IMR-90 (cell line): ENCODE measurements at regions not wholly inside any gene's neighbourhood (a gene's known extent, or its start where the extent isn't known, plus 50 kb on each side); places are given as distances from the start of the nearest gene placed in this dataset.

Source experiments
- ATAC-seq: fragments of 200-7000 bp; cut with Tn5 transposase; 2 replicates; pipeline ENCODE4 v1.9.1; 2020; ENCODE audit warnings: low read depth, mild to moderate bottlenecking, moderate library complexity
- BruUV-seq: library from RNA; stranded (reverse); fragments of 400-500 nt; replicated peaks from 2 replicates; lab custom pipeline; 2021; lab: Mats Ljungman, UMichigan
- CTCF ChIA-PET: fragments of 300-600 bp; formaldehyde crosslinking; extraction: SDS; loops from one replicate; lab custom pipeline; 2021; ENCODE audit warnings: antibody characterized with exemption; lab: Yijun Ruan, JAX
- POLR2A ChIA-PET: fragments of 300-600 bp; sonication (Branson Sonifier 250); formaldehyde crosslinking; loops from one replicate; lab custom pipeline; 2022; ENCODE audit warnings: antibody characterized with exemption; ENCODE audit not compliant: unreplicated experiment; lab: Charles Lee
- DNase-seq: peaks from one replicate; pipeline ENCODE4 v3.0.0; 2013
- H2AFZ ChIP-seq: replicated peaks from 2 replicates; pipeline ENCODE3; 2013; ENCODE audit warnings: low read length, mild to moderate bottlenecking; ENCODE audit not compliant: poor library complexity
- H2AK5ac ChIP-seq: 2 replicates; pipeline ENCODE4 v1.6.1; 2013; ENCODE audit warnings: low read depth, low read length, inconsistent platforms
- H2AK9ac ChIP-seq: replicated peaks from 2 replicates; pipeline ENCODE3; 2013; ENCODE audit warnings: mild to moderate bottlenecking, low read depth, low read length, moderate library complexity; ENCODE audit not compliant: poor library complexity
- H2BK120ac ChIP-seq: 2 replicates; pipeline ENCODE4 v1.6.1; 2013; ENCODE audit warnings: low read depth, low read length, inconsistent platforms
- H2BK15ac ChIP-seq: 3 replicates; pipeline ENCODE4 v1.6.1; 2013; ENCODE audit warnings: low read depth, low read length, inconsistent platforms
- H2BK20ac ChIP-seq: 2 replicates; pipeline ENCODE4 v1.6.1; 2013; ENCODE audit warnings: low read depth, mild to moderate bottlenecking, inconsistent platforms, low read length, moderate library complexity
- H2BK5ac ChIP-seq: 2 replicates; pipeline ENCODE4 v1.6.1; 2013; ENCODE audit warnings: mild to moderate bottlenecking, low read depth, low read length, inconsistent platforms; ENCODE audit not compliant: poor library complexity, severe bottlenecking
- H3K14ac ChIP-seq: replicated peaks from 2 replicates; pipeline ENCODE4 v1.6.1; 2013; ENCODE audit warnings: low read depth, low read length, inconsistent platforms
- H3K18ac ChIP-seq: 2 replicates; pipeline ENCODE4 v1.6.1; 2013; ENCODE audit warnings: low read depth, low read length, control low read depth
- H3K23ac ChIP-seq: 2 replicates; pipeline ENCODE4 v1.6.1; 2013; ENCODE audit warnings: low read depth, low read length, inconsistent platforms
- H3K27ac ChIP-seq: 2 replicates; pipeline ENCODE4 v1.5.1; 2013; ENCODE audit warnings: mild to moderate bottlenecking, control low read depth, low read length; ENCODE audit not compliant: insufficient read depth
- H3K27me3 ChIP-seq: 2 replicates; pipeline ENCODE4 v1.6.1; 2013; ENCODE audit warnings: low read length; ENCODE audit not compliant: control insufficient read depth, insufficient read depth
- H3K36me3 ChIP-seq: 2 replicates; pipeline ENCODE4 v1.6.1; 2013; ENCODE audit warnings: low read length, mixed read lengths; ENCODE audit not compliant: control insufficient read depth, insufficient read depth
- H3K4ac ChIP-seq: 2 replicates; pipeline ENCODE4 v1.6.1; 2013; ENCODE audit warnings: low read depth, low read length, inconsistent platforms
- H3K4me1 ChIP-seq: 2 replicates; pipeline ENCODE4 v1.6.1; 2013; ENCODE audit warnings: low read length, mixed read lengths; ENCODE audit not compliant: control insufficient read depth, insufficient read depth
- H3K4me2 ChIP-seq: 2 replicates; pipeline ENCODE4 v1.6.1; 2013; ENCODE audit warnings: low read depth, mild to moderate bottlenecking, control low read depth, low read length, moderate library complexity
- H3K4me3 ChIP-seq: 2 replicates; pipeline ENCODE4 v1.5.1; 2013; ENCODE audit warnings: low read depth, mild to moderate bottlenecking, control low read depth, low read length, moderate library complexity; ENCODE audit not compliant: insufficient read depth
- H3K56ac ChIP-seq: 2 replicates; pipeline ENCODE4 v1.6.1; 2013; ENCODE audit warnings: low read length, inconsistent platforms; ENCODE audit not compliant: insufficient read depth; ENCODE audit errors: extremely low read depth
- H3K79me1 ChIP-seq, 2 experiments: 2 replicates each; pipeline ENCODE4 v1.6.1; 2013; ENCODE audit warnings: low read length in 2 of 2, inconsistent platforms in 1 of 2, low read depth in 1 of 2
- H3K9ac ChIP-seq: 2 replicates; pipeline ENCODE4 v1.6.1; 2013; ENCODE audit warnings: low read depth, low read length, control low read depth
- H3K9me1 ChIP-seq: 2 replicates; pipeline ENCODE4 v1.6.1; 2013; ENCODE audit warnings: low read length, inconsistent platforms; ENCODE audit not compliant: insufficient read depth
- H3K9me3 ChIP-seq: 2 replicates; pipeline ENCODE4 v1.6.1; 2013; ENCODE audit warnings: low read length; ENCODE audit not compliant: control insufficient read depth, insufficient read depth
- H4K20me1 ChIP-seq: 2 replicates; pipeline ENCODE4 v1.6.1; 2013; ENCODE audit warnings: low read length, inconsistent platforms; ENCODE audit not compliant: insufficient read depth
- H4K5ac ChIP-seq: 2 replicates; pipeline ENCODE4 v1.6.1; 2013; ENCODE audit warnings: mild to moderate bottlenecking, low read depth, low read length, control low read depth
- H4K8ac ChIP-seq, 2 experiments: 2 replicates each; pipeline ENCODE4 v1.6.1; 2013; ENCODE audit warnings: low read depth in 2 of 2, low read length in 2 of 2, control low read depth in 1 of 2, inconsistent platforms in 1 of 2
- H4K91ac ChIP-seq: 2 replicates; pipeline ENCODE4 v1.6.1; 2013; ENCODE audit warnings: low read depth, low read length, inconsistent platforms; ENCODE audit not compliant: insufficient read depth
- CEBPB ChIP-seq: IDR thresholded peaks from 2 replicates; pipeline ENCODE4 v1.6.1; 2012; ENCODE audit warnings: low read depth, low read length, improper control_type of control experiment
- FOS ChIP-seq: fragments of 150-350 bp; IDR thresholded peaks from 2 replicates; pipeline ENCODE4 v1.6.1; 2016; ENCODE audit warnings: low read depth, low read length
- MAFK ChIP-seq: IDR thresholded peaks from 2 replicates; pipeline ENCODE4 v1.6.1; 2012; ENCODE audit warnings: low read depth, low read length, improper control_type of control experiment
- MAZ ChIP-seq: IDR thresholded peaks from 2 replicates; pipeline ENCODE4 v1.6.1; 2012; ENCODE audit warnings: low read depth, mild to moderate bottlenecking, low read length, improper control_type of control experiment, moderate library complexity, borderline replicate concordance
- NFE2L2 ChIP-seq: fragments of 150-350 bp; IDR thresholded peaks from 2 replicates; pipeline ENCODE4 v1.6.1; 2016; ENCODE audit warnings: low read depth, mild to moderate bottlenecking, low read length
- POLR2A ChIP-seq: IDR thresholded peaks from 2 replicates; pipeline ENCODE4 v1.6.1; 2012; ENCODE audit warnings: mild to moderate bottlenecking, low read depth, low read length
- RAD21 ChIP-seq: IDR thresholded peaks from 2 replicates; pipeline ENCODE4 v1.6.1; 2012; ENCODE audit warnings: low read length, improper control_type of control experiment
- RCOR1 ChIP-seq: IDR thresholded peaks from 2 replicates; pipeline ENCODE4 v1.6.1; 2012; ENCODE audit warnings: mild to moderate bottlenecking, low read length, improper control_type of control experiment; ENCODE audit not compliant: insufficient replicate concordance
- WGBS, 2 experiments: methylation state at CpG; one replicate each; pipeline versions ENCODE4 v1.1.5 to v1.1.7; 2013; ENCODE audit warnings: missing lambda C conversion rate in 2 of 2; ENCODE audit not compliant: insufficient read length in 1 of 2; ENCODE audit errors: extremely low coverage in 2 of 2; 5-methylcytosine and 5-hydroxymethylcytosine counted together
- dilution Hi-C: fragments of 300-500 bp; cut with HindIII; formaldehyde crosslinking; loops from one replicate; pipeline ENCODE4 v1.14.3; 2018; ENCODE audit warnings: low sequenced_read_pairs; ENCODE audit not compliant: unreplicated experiment
- in situ Hi-C: fragments of 300-500 bp; cut with MboI; formaldehyde crosslinking; loops from 3 replicates; pipeline ENCODE4 v1.14.3; 2019; ENCODE audit warnings: low sequenced_read_pairs, inconsistent platforms, mixed read lengths
- intact Hi-C: fragments of 100-400 bp; cut with micrococcal nuclease; formaldehyde crosslinking; loops from 2 replicates; pipeline ENCODE4 v1.10.0; 2022
- TF ChIP-seq, protein P1 (sequence below): fragments of 150-350 bp; IDR thresholded peaks from 2 replicates; pipeline ENCODE4 v1.6.1; 2016; ENCODE audit warnings: low read depth, mild to moderate bottlenecking, low read length, moderate library complexity, borderline replicate concordance

DNA sequence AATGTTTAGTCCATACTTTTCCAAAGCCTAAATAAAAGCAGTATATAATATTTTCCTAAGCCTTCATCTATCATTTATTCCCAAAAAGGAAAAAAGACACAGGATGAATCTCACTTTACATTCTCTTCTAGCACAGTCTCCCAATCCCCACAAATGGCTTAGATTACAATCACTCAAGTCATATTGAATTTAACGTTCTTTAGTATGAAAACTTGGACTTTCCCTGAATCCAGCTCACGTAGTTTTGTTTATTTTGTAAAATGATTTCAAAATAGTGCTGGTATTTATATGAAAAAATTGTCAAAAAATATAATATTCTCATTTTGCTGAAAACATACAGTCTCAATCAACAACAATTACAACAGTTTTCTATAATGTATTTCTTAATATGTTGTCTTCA, 137.7 kb upstream of the CCDC150 start:
- in situ Hi-C loops (no loop called here), intact Hi-C loops (no loop called here), dilution Hi-C loops (no loop called here)
- no peak overlapping the region for H3K9ac ChIP-seq
- no peaks in the 10 kb centered on the region for H4K20me1 ChIP-seq
- no peak overlapping the region for H2BK120ac ChIP-seq
- H4K8ac ChIP-seq, result no peak overlapping the region
- H4K91ac ChIP-seq, result no peak overlapping the region
- no peak overlapping the region for H2BK5ac ChIP-seq
- no peak overlapping the region for H3K4ac ChIP-seq
- BruUV-seq, result no TSS peak
- H2BK20ac ChIP-seq, result no peak overlapping the region
- no peak overlapping the region for H3K14ac ChIP-seq
- no peak overlapping the region for H3K18ac ChIP-seq
- no peak overlapping the region for H2AFZ ChIP-seq
- CTCF ChIA-PET, result no interaction called here
- no CpG with 5 or more reads among the region's 2 CpGs for WGBS, 2 experiments
- no peak overlapping the region for H3K4me3 ChIP-seq
- H4K5ac ChIP-seq, result no peak overlapping the region
- no peaks in the 10 kb centered on the region for H3K9me1 ChIP-seq
- H3K4me2 ChIP-seq, result no peak overlapping the region
- no peaks in the 10 kb centered on the region for H3K36me3 ChIP-seq
- no peak overlapping the region for H3K56ac ChIP-seq
- no peaks in the 10 kb centered on the region for H3K27me3 ChIP-seq
- DNase-seq, result no peak
- no peaks in the 10 kb centered on the region for H3K4me1 ChIP-seq
- H2AK5ac ChIP-seq, result no peak overlapping the region
- ATAC-seq, result no peak
- H2BK15ac ChIP-seq, result no peak overlapping the region
- no peak overlapping the region for H2AK9ac ChIP-seq
- no peaks in the 10 kb centered on the region for H3K79me1 ChIP-seq
- peaks cover 4% of the 10 kb centered on the region for H3K9me3 ChIP-seq
- no peak overlapping the region for H3K27ac ChIP-seq
- POLR2A ChIA-PET, result no interaction called here
- TF ChIP-seq, protein P1, sequence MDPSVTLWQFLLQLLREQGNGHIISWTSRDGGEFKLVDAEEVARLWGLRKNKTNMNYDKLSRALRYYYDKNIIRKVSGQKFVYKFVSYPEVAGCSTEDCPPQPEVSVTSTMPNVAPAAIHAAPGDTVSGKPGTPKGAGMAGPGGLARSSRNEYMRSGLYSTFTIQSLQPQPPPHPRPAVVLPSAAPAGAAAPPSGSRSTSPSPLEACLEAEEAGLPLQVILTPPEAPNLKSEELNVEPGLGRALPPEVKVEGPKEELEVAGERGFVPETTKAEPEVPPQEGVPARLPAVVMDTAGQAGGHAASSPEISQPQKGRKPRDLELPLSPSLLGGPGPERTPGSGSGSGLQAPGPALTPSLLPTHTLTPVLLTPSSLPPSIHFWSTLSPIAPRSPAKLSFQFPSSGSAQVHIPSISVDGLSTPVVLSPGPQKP, result no peak
- TF ChIP-seq MAFK (no peak), CEBPB (no peak), NFE2L2 (no peak), POLR2A (no peak), MAZ (no peak), RAD21 (no peak), RCOR1 (no peak), FOS (no peak)
- H3K23ac ChIP-seq, result no peak overlapping the region
